Adrenal gland (tissue), 9 donors: ENCODE measurements at regions not wholly inside any gene's neighbourhood (a gene's known extent, or its start where the extent isn't known, plus 50 kb on each side); places are given as distances from the start of the nearest gene placed in this dataset.

Experiments used
- DNase-seq, 7 donors: peaks; one replicate each; pipeline ENCODE4 v3.0.0-alpha.2; 2019 to 2020
- H3K27ac ChIP-seq, 5 donors: fragments of 200-600 bp; sonication (generic) in 4 of 5; 1 replicate in 3 of 5; 2 replicates in 2 of 5; pipeline versions ENCODE4 v1.5.1 to v1.8.0; 2016 to 2020; ENCODE audit warnings: mild to moderate bottlenecking in 1 of 5
- H3K27me3 ChIP-seq: fragments of 200-600 bp; 2 replicates; pipeline ENCODE4 v1.8.0; 2021
- H3K36me3 ChIP-seq, 2 donors: fragments of 200-600 bp; replicated peaks in 1 of 2; 1 replicate in 1 of 2; 2 replicates in 1 of 2; pipeline versions ENCODE4 v1.5.1 to v1.8.0; 2018 to 2022
- H3K4me1 ChIP-seq, 2 donors: fragments of 200-600 bp; replicated peaks in 1 of 2; 1 replicate in 1 of 2; 2 replicates in 1 of 2; pipeline versions ENCODE4 v1.5.1 to v1.8.0; 2018 to 2021
- H3K4me3 ChIP-seq, 4 donors: fragments of 200-600 bp; sonication (generic) in 3 of 4; one replicate each; pipeline ENCODE4 v1.5.1; 2016 to 2018
- H3K9me3 ChIP-seq, 3 donors: fragments of 200-600 bp; sonication (generic) in 1 of 3; replicated peaks in 1 of 3; 1 replicate in 2 of 3; 2 replicates in 1 of 3; pipeline versions ENCODE4 v1.5.1 to v1.8.0; 2016 to 2021
- CTCF ChIP-seq, 6 experiments: fragments of 450-650 bp in 4 of 6; fragments of 200-600 bp in 2 of 6; sonication (generic) in 1 of 6; IDR thresholded peaks; 1 replicate in 5 of 6; 2 replicates in 1 of 6; pipeline versions ENCODE4 v1.5.1 to v1.8.0; 2016 to 2021; ENCODE audit warnings: antibody characterized with exemption in 6 of 6, mild to moderate bottlenecking in 2 of 6, moderate library complexity in 1 of 6
- POLR2A ChIP-seq, 2 donors: fragments of 450-650 bp; IDR thresholded peaks; one replicate each; pipeline ENCODE4 v1.6.1; 2017; ENCODE audit warnings: antibody characterized with exemption in 2 of 2, mild to moderate bottlenecking in 2 of 2, moderate library complexity in 1 of 2
- WGBS, 4 donors: extraction: QIAGEN DNeasy Blood & Tissue Kit in 2 of 4; methylation state at CpG; one replicate each; pipeline versions ENCODE4 v1.1.5 to v1.1.7; 2013 to 2017; 5-methylcytosine and 5-hydroxymethylcytosine counted together
- intact Hi-C, 2 donors: fragments of 100-400 bp; cut with DNase I; formaldehyde crosslinking; loops; one replicate each; pipeline versions ENCODE4 v1.14.1 to v1.15.0; 2022 to 2023
- donor health status: healthy with polysubstance abuse.
- donor health status: Bipolar disorder and iron deficiency.
- donor health status: DM: yes; HTN: yes; CAD: no.
- donor health status: DM: no; HTN: no; CAD: no.
- donor health status: DM: no; HTN: no; CAD: no.

- Histone ChIP-seq H3K27ac (no peak overlapping the region), H3K4me3 (no peak overlapping the region), H3K36me3 (no peaks in the 10 kb centered on the region), H3K9me3 (no peaks in the 10 kb centered on the region), H3K4me1 (no peaks in the 10 kb centered on the region), H3K27me3 (no peaks in the 10 kb centered on the region)
- TF ChIP-seq POLR2A (IDR thresholded peaks at IDR 0.05) (no peak), CTCF (IDR thresholded peaks at IDR 0.05) (no peak)
- WGBS, 4 donors, result 87 to 94% (median 92%) methylated on average over 4 of the region's 4 CpGs
- intact Hi-C loops, result no loop called here
- DNase-seq, result no peak
These were observed 167.4 kb downstream of the SP3 start for GRCh38 chr2:173797586-173798263.

GRCh38 chr2:173802518-173802917 is 162.7 kb downstream of the SP3 start:
- no peak for DNase-seq
- Histone ChIP-seq H3K36me3 (no peaks in the 10 kb centered on the region), H3K4me1 (no peaks in the 10 kb centered on the region), H3K27me3 (no peaks in the 10 kb centered on the region), H3K4me3 (no peak overlapping the region), H3K9me3 (no peaks in the 10 kb centered on the region), H3K27ac (no peak overlapping the region)
- intact Hi-C loops, result no loop called here
- no peak for TF ChIP-seq CTCF (IDR thresholded peaks at IDR 0.05)
- no peak for TF ChIP-seq POLR2A (IDR thresholded peaks at IDR 0.05)

- DNase-seq, result no peak
- H3K27ac ChIP-seq, result no peak overlapping the region
- 89 to 95% (median 93%) methylated on average over 1 of the region's 1 CpG for WGBS, 4 donors
- intact Hi-C loops, result no loop called here
- H3K9me3 ChIP-seq, result no peaks in the 10 kb centered on the region
- no peaks in the 10 kb centered on the region for H3K4me1 ChIP-seq
- TF ChIP-seq POLR2A (IDR thresholded peaks at IDR 0.05) (no peak), CTCF (IDR thresholded peaks at IDR 0.05) (no peak)
- H3K36me3 ChIP-seq, result no peaks in the 10 kb centered on the region
- H3K27me3 ChIP-seq, result no peaks in the 10 kb centered on the region
- H3K4me3 ChIP-seq, result no peak overlapping the region
These were observed 161.7 kb downstream of the SP3 start for GRCh38 chr2:173803449-173803848.

GRCh38 chr2:173806761-173807160 is 158.4 kb downstream of the SP3 start:
- no peak overlapping the region for H3K4me3 ChIP-seq
- H3K4me1 ChIP-seq, result no peaks in the 10 kb centered on the region
- intact Hi-C loops, result no loop called here
- H3K36me3 ChIP-seq, result no peaks in the 10 kb centered on the region
- H3K27ac ChIP-seq, result no peak overlapping the region
- TF ChIP-seq CTCF (IDR thresholded peaks at IDR 0.05) (no peak), POLR2A (IDR thresholded peaks at IDR 0.05) (no peak)
- DNase-seq, result no peak
- no peaks in the 10 kb centered on the region for H3K9me3 ChIP-seq
- WGBS, 4 donors, result 73 to 86% (median 83%) methylated on average over 2 of the region's 2 CpGs
- no peaks in the 10 kb centered on the region for H3K27me3 ChIP-seq
